ENCODE measurements at regions not wholly inside any gene's neighbourhood (a gene's known extent, or its start where the extent isn't known, plus 50 kb on each side); places are given as distances from the start of the nearest gene placed in this dataset.

DNA sequence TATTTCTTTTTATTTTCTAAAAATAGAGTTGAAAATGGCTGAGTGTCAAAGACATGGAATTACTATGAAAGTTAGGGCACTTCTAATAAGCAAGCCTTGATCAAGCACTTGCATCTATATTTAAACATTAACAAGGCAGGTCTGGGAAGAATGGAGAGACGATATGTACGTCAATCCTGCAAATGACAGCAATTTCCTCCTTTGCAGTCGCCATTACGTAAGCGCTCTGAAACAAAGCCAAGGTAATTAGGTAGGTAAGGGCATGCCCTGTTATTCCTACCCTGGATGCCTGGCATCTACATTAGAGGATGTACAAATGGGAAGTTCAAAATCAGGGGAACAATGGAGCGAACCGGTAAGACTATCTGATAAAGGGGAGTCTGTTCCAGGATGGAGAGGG is 664.0 kb upstream of the ARGLU1 start:
- H3K4me1 ChIP-seq (ENCODE audit: control insufficient read depth, extremely low read depth, insufficient read depth, low read length): no peaks in the 10 kb centered on the region
- H3K27me3 ChIP-seq (ENCODE audit: control insufficient read depth in 2 of 2, insufficient read depth in 2 of 2, low read length in 2 of 2): peaks cover 0 to 2% of the 10 kb centered on the region in 2 experiments
- intact Hi-C loops (cut with micrococcal nuclease): loop anchor here (5.0 kb wide), 1 partner anchor 820 kb away; no protein-coding TSS in a partner anchor
- H3K27ac ChIP-seq (ENCODE audit: insufficient read depth, low read depth, low read length): no peak overlapping the region
- no peaks in the 10 kb centered on the region for H3K36me3 ChIP-seq (ENCODE audit: control insufficient read depth in 2 of 2, extremely low read depth in 1 of 2, insufficient read depth in 2 of 2, low read length in 2 of 2)
- H3K4me3 ChIP-seq (replicated peaks in 1 of 3; ENCODE audit: insufficient read depth in 1 of 3, low read depth in 1 of 3, low read length in 3 of 3): no peak overlapping the region
- H3K9me3 ChIP-seq (replicated peaks; ENCODE audit: control insufficient read depth, insufficient read depth, low read length): no peaks in the 10 kb centered on the region
- no peak for FAIRE-seq
- H3K9ac ChIP-seq (replicated peaks; ENCODE audit: extremely low read depth, insufficient read depth, low read length): no peak overlapping the region
- no peak for DNase-seq (ENCODE audit: low read depth, low spot score)
- no peaks in the 10 kb centered on the region for H3K79me2 ChIP-seq (ENCODE audit: control insufficient read depth, insufficient read depth, low read length)
- no peaks in the 10 kb centered on the region for H3K9me1 ChIP-seq (replicated peaks; ENCODE audit: control insufficient read depth, extremely low read depth, insufficient read depth, low read length)
- no peak overlapping the region for H2AFZ ChIP-seq (ENCODE audit: low read depth, low read length)
- POLR2A ChIA-PET: no interaction called here
- BruUV-seq (replicated peaks): no TSS peak
- TF ChIP-seq FOS (IDR thresholded peaks at IDR 0.05; ENCODE audit: borderline replicate concordance, insufficient read depth, low read length) (no peak), EZH2 (IDR thresholded peaks at IDR 0.05; ENCODE audit: borderline replicate concordance, low read depth, low read length, severe bottlenecking) (no peak), POLR2AphosphoS5 (IDR thresholded peaks at IDR 0.05; ENCODE audit: insufficient read depth, low read depth, low read length) (no peak), JUN (IDR thresholded peaks at IDR 0.05; ENCODE audit: borderline replicate concordance, insufficient read depth, insufficient read length, low read depth) (no peak), GATA2 (IDR thresholded peaks at IDR 0.05; ENCODE audit: insufficient read depth, insufficient read length, low read depth, low read length) (no peak), POLR2A (IDR thresholded peaks at IDR 0.05; ENCODE audit: low read depth, low read length) (no peak), CTCF (IDR thresholded peaks at IDR 0.05; ENCODE audit: extremely low read depth in 1 of 2, insufficient read depth in 1 of 2, low read depth in 1 of 2, low read length in 2 of 2) (no peak)
- TF ChIP-seq, protein P1, sequence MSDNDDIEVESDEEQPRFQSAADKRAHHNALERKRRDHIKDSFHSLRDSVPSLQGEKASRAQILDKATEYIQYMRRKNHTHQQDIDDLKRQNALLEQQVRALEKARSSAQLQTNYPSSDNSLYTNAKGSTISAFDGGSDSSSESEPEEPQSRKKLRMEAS (IDR thresholded peaks at IDR 0.05; ENCODE audit: insufficient read depth, insufficient read length): no peak
- H4K20me1 ChIP-seq (replicated peaks; ENCODE audit: control insufficient read depth, extremely low read depth, insufficient read depth, low read length): no peaks in the 10 kb centered on the region
- CTCF ChIA-PET: interaction anchor here (1.0 to 1.1 kb wide), 2 partner anchors 18 to 29 kb away, joined by 3 to 4 read pairs; no protein-coding TSS in a partner anchor
- no peak overlapping the region for H3K4me2 ChIP-seq (ENCODE audit: insufficient read depth, low read length)
- dilution Hi-C loops (cut with MboI; ENCODE audit: extremely low pct_ligation_motif_present, low sequenced_read_pairs): no loop called here
